Uterus (tissue), 2 donors: ENCODE measurements at regions not wholly inside any gene's neighbourhood (a gene's known extent, or its start where the extent isn't known, plus 50 kb on each side); places are given as distances from the start of the nearest gene placed in this dataset.

Source experiments
- POLR2A ChIP-seq, 2 donors: fragments of 450-650 bp; IDR thresholded peaks; one replicate each; pipeline ENCODE4 v1.6.1; 2016; ENCODE audit warnings: antibody characterized with exemption in 2 of 2, mild to moderate bottlenecking in 1 of 2, moderate library complexity in 1 of 2
- TF ChIP-seq, protein P1 (sequence below), 4 experiments: fragments of 200-600 bp in 2 of 4; fragments of 450-650 bp in 2 of 4; sonication (generic) in 2 of 4; IDR thresholded peaks; one replicate each; pipeline ENCODE4 v1.5.1; 2016 to 2019; ENCODE audit warnings: antibody characterized with exemption in 4 of 4, mild to moderate bottlenecking in 2 of 4, moderate library complexity in 1 of 4

DNA sequence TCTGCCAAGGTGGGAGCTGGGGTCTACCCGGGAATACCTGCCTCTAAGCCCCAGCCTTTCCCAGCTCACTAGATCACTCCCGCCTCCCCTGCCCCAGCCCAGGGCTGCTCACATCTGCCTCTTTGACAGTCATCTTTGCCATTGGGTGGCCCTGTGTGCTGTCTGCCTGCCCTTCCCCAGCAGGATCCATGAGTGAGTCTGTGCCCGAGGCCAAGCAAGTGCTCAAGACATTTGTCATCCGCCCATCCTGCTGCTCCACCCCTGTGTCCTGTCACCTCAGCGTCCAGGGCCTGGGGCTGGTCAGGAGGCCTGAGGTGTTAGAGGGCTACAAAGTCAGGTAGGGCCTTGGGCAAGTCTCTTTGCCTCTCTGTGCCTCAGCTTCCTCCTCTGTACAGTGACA, 89.4 kb downstream of the LSM3 start:
- TF ChIP-seq, protein P1, sequence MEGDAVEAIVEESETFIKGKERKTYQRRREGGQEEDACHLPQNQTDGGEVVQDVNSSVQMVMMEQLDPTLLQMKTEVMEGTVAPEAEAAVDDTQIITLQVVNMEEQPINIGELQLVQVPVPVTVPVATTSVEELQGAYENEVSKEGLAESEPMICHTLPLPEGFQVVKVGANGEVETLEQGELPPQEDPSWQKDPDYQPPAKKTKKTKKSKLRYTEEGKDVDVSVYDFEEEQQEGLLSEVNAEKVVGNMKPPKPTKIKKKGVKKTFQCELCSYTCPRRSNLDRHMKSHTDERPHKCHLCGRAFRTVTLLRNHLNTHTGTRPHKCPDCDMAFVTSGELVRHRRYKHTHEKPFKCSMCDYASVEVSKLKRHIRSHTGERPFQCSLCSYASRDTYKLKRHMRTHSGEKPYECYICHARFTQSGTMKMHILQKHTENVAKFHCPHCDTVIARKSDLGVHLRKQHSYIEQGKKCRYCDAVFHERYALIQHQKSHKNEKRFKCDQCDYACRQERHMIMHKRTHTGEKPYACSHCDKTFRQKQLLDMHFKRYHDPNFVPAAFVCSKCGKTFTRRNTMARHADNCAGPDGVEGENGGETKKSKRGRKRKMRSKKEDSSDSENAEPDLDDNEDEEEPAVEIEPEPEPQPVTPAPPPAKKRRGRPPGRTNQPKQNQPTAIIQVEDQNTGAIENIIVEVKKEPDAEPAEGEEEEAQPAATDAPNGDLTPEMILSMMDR (IDR thresholded peaks at IDR 0.05) = no peak
- no peak for TF ChIP-seq POLR2A (IDR thresholded peaks at IDR 0.05)
